Astrocyte (in vitro differentiated cells and primary cell): ENCODE measurements at regions not wholly inside any gene's neighbourhood (a gene's known extent, or its start where the extent isn't known, plus 50 kb on each side); places are given as distances from the start of the nearest gene placed in this dataset.

Experiments used
- EZH2 ChIP-seq: IDR thresholded peaks from 2 replicates; pipeline ENCODE4 v1.6.1; 2012; ENCODE audit warnings: mild to moderate bottlenecking, low read length, inconsistent platforms; ENCODE audit not compliant: insufficient read depth
- TF ChIP-seq, protein P1 (sequence below): IDR thresholded peaks from 2 replicates; pipeline ENCODE4 v1.5.1; 2011; ENCODE audit warnings: low read depth, mild to moderate bottlenecking, inconsistent platforms, low read length, moderate library complexity; ENCODE audit not compliant: insufficient read depth

DNA sequence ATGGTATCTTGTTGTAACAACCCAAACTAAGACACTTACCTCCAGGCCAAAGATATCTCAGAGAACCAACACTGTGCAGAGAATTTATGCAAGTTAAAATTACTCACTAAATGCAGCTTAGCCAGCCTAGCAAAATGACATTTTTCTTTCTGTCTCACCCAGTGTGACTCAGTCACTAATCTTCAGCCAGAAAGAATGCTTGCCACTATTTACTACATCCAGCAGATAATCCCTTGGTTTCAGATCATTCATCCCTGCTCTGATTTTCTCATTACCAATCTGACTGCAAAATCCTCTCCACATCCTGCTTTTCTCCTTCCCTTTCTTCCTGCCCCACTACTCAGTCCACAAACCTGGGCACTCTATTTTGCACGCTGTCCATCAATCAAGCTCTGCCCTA lies 93.5 kb upstream of the NEBL start:
- TF ChIP-seq, protein P1, sequence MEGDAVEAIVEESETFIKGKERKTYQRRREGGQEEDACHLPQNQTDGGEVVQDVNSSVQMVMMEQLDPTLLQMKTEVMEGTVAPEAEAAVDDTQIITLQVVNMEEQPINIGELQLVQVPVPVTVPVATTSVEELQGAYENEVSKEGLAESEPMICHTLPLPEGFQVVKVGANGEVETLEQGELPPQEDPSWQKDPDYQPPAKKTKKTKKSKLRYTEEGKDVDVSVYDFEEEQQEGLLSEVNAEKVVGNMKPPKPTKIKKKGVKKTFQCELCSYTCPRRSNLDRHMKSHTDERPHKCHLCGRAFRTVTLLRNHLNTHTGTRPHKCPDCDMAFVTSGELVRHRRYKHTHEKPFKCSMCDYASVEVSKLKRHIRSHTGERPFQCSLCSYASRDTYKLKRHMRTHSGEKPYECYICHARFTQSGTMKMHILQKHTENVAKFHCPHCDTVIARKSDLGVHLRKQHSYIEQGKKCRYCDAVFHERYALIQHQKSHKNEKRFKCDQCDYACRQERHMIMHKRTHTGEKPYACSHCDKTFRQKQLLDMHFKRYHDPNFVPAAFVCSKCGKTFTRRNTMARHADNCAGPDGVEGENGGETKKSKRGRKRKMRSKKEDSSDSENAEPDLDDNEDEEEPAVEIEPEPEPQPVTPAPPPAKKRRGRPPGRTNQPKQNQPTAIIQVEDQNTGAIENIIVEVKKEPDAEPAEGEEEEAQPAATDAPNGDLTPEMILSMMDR, result no peak
- no peak for TF ChIP-seq EZH2
